Gastroesophageal sphincter (tissue), 4 donors: ENCODE measurements at regions not wholly inside any gene's neighbourhood (a gene's known extent, or its start where the extent isn't known, plus 50 kb on each side); places are given as distances from the start of the nearest gene placed in this dataset.
"Not testable (repeated sequence)": the region's sequence is repeated elsewhere in the genome, so short reads cannot be mapped to it uniquely, and the experiment has no call there.

Source experiments
- ATAC-seq: fragments of 150-250 bp; one replicate; pipeline ENCODE4 v1.9.1; 2016; ENCODE audit warnings: mild to moderate bottlenecking, moderate library complexity
- H3K27ac ChIP-seq, 4 donors: fragments of 200-600 bp; sonication (generic) in 3 of 4; 1 replicate in 3 of 4; 2 replicates in 1 of 4; pipeline ENCODE4 v1.5.1; 2016 to 2019
- H3K27me3 ChIP-seq: fragments of 200-600 bp; sonication (generic); one replicate; pipeline ENCODE4 v1.5.1; 2019
- H3K36me3 ChIP-seq, 2 donors: fragments of 200-600 bp; sonication (generic); one replicate each; pipeline ENCODE4 v1.5.1; 2019; ENCODE audit warnings: control low read depth in 1 of 2
- H3K4me1 ChIP-seq, 3 donors: fragments of 200-600 bp; sonication (generic); 1 replicate in 2 of 3; 2 replicates in 1 of 3; pipeline ENCODE4 v1.5.1; 2016 to 2019; ENCODE audit warnings: control low read depth in 2 of 3
- H3K4me3 ChIP-seq, 2 donors: fragments of 200-600 bp; sonication (generic); one replicate each; pipeline ENCODE4 v1.5.1; 2019; ENCODE audit warnings: mild to moderate bottlenecking in 1 of 2, moderate library complexity in 1 of 2
- H3K9me3 ChIP-seq, 3 donors: fragments of 200-600 bp; sonication (generic); one replicate each; pipeline ENCODE4 v1.5.1; 2017 to 2019; ENCODE audit warnings: control low read depth in 2 of 3
- CTCF ChIP-seq, 4 experiments: fragments of 200-600 bp in 2 of 4; fragments of 450-650 bp in 2 of 4; sonication (generic) in 1 of 4; IDR thresholded peaks; one replicate each; pipeline ENCODE4 v1.5.1; 2017 to 2019; ENCODE audit warnings: antibody characterized with exemption in 4 of 4, mild to moderate bottlenecking in 2 of 4, moderate library complexity in 2 of 4
- EP300 ChIP-seq: sonication (generic); formaldehyde crosslinking; IDR thresholded peaks from one replicate; pipeline ENCODE4 v1.6.1; 2017; ENCODE audit warnings: antibody characterized with exemption, mild to moderate bottlenecking
- POLR2A ChIP-seq, 2 donors: fragments of 450-650 bp; IDR thresholded peaks; one replicate each; pipeline ENCODE4 v1.6.1; 2017; ENCODE audit warnings: antibody characterized with exemption in 2 of 2, mild to moderate bottlenecking in 2 of 2, moderate library complexity in 1 of 2
- POLR2AphosphoS5 ChIP-seq: sonication (generic); formaldehyde crosslinking; IDR thresholded peaks from one replicate; pipeline ENCODE4 v1.6.1; 2017; ENCODE audit warnings: antibody characterized with exemption
- WGBS, 2 donors: methylation state at CpG; one replicate each; pipeline ENCODE4 v1.1.5; 2018; ENCODE audit warnings: low coverage in 1 of 2; 5-methylcytosine and 5-hydroxymethylcytosine counted together

GRCh38 chr3:194189243-194189791 is 53.4 kb downstream of the HES1 start:
- WGBS, 2 donors, result 0% methylated on average over 2 of the region's 9 CpGs; no CpG with 5 or more reads in 1 of the 2 donors
- H3K4me3 ChIP-seq, result no peak overlapping the region

DNA sequence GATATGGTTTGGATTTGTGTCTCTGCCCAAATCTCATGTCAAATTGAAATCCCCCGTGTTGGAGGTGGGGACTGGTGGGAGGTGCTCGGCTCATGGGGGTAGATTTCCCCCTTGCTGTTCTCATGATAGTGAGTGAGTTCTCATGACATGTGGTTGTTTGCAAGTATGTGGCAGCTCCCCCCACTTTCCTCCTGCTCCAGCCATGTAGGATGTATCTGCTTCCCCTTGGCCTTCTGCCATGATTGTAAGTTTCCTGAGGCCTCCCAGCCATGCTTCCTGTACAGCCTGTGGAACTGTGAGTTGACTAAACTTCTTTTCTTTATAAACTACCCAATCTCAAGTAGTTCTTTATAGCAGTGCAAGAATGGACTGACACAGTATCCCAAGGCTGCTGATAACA is 55.9 kb downstream of the HES1 start:
- ATAC-seq, result not testable (repeated sequence)
- 60 to 72% methylated on average over 2 of the region's 2 CpGs for WGBS, 2 donors

More at GRCh38 chr3:194189243-194189791, 53.4 kb downstream of the HES1 start:
- peaks cover 0 to 8% (median 0%) of the 10 kb centered on the region in 3 donors for H3K4me1 ChIP-seq
- H3K27ac ChIP-seq, result no peak overlapping the region
- ATAC-seq, result no peak
- H3K27me3 ChIP-seq, result no peaks in the 10 kb centered on the region
- TF ChIP-seq POLR2AphosphoS5 (peak; percentile 69), CTCF (IDR thresholded peaks at IDR 0.05) (no peak), POLR2A (IDR thresholded peaks at IDR 0.05) (no peak), EP300 (no peak)
- H3K36me3 ChIP-seq, result no peaks in the 10 kb centered on the region
- H3K9me3 ChIP-seq, result no peaks in the 10 kb centered on the region

GRCh38 chr3:194194051-194194756 is 58.3 kb downstream of the HES1 start:
- Histone ChIP-seq H3K27ac (no peak overlapping the region), H3K27me3 (no peaks in the 10 kb centered on the region), H3K4me3 (no peak overlapping the region), H3K36me3 (no peaks in the 10 kb centered on the region), H3K4me1 (peaks cover 0 to 4% (median 0%) of the 10 kb centered on the region in 3 donors), H3K9me3 (no peaks in the 10 kb centered on the region)
- WGBS, 2 donors, result 70 to 80% methylated on average over 8 to 9 of the region's 9 CpGs
- ATAC-seq, result no peak
- no peak for TF ChIP-seq EP300
- TF ChIP-seq POLR2A (IDR thresholded peaks at IDR 0.05), result no peak
- TF ChIP-seq CTCF (IDR thresholded peaks at IDR 0.05), result no peak

More for the DNA sequence above, 55.9 kb downstream of the HES1 start:
- not testable (repeated sequence) for H3K27me3 ChIP-seq, H3K36me3 ChIP-seq, H3K27ac ChIP-seq, H3K4me1 ChIP-seq, H3K9me3 ChIP-seq, H3K4me3 ChIP-seq

- Histone ChIP-seq H3K36me3 (no peaks in the 10 kb centered on the region), H3K4me3 (no peak overlapping the region), H3K27me3 (no peaks in the 10 kb centered on the region), H3K4me1 (no peaks in the 10 kb centered on the region), H3K27ac (no peak overlapping the region), H3K9me3 (no peaks in the 10 kb centered on the region)
- WGBS, 2 donors, result 86% methylated on average over 1 of the region's 1 CpG; no CpG with 5 or more reads in 1 of the 2 donors
- ATAC-seq, result no peak
- no peak for TF ChIP-seq CTCF (IDR thresholded peaks at IDR 0.05)
- TF ChIP-seq EP300, result no peak
- no peak for TF ChIP-seq POLR2A (IDR thresholded peaks at IDR 0.05)
- TF ChIP-seq POLR2AphosphoS5, result no peak
These were observed 58.8 kb downstream of the HES1 start for GRCh38 chr3:194194757-194195085.

GRCh38 chr3:194195611-194196010 is 59.7 kb downstream of the HES1 start:
- no peak overlapping the region for H3K4me3 ChIP-seq
- no peak for ATAC-seq
- no peak overlapping the region for H3K27ac ChIP-seq
- 92 to 96% methylated on average over 2 of the region's 3 CpGs for WGBS, 2 donors
- no peaks in the 10 kb centered on the region for H3K9me3 ChIP-seq
- H3K27me3 ChIP-seq, result no peaks in the 10 kb centered on the region
- TF ChIP-seq CTCF (IDR thresholded peaks at IDR 0.05), result no peak
- TF ChIP-seq POLR2AphosphoS5, result no peak
- TF ChIP-seq POLR2A (IDR thresholded peaks at IDR 0.05), result no peak
- no peaks in the 10 kb centered on the region for H3K36me3 ChIP-seq
- H3K4me1 ChIP-seq, result no peaks in the 10 kb centered on the region
